Cardiac muscle cell (in vitro differentiated cells and primary cell): ENCODE measurements at regions not wholly inside any gene's neighbourhood (a gene's known extent, or its start where the extent isn't known, plus 50 kb on each side); places are given as distances from the start of the nearest gene placed in this dataset.

Experiments
- DNase-seq, 2 donors: peaks; one replicate each; pipeline versions ENCODE4 v3.0.0 to v3.0.0-alpha.2; 2010 to 2017; ENCODE audit warnings: low read depth in 1 of 2, low spot score in 1 of 2
- H3K27ac ChIP-seq: fragments of 200-600 bp; sonication (generic); 2 replicates; pipeline ENCODE4 v1.5.1; 2016
- H3K27me3 ChIP-seq: fragments of 200-600 bp; sonication (generic); 2 replicates; pipeline ENCODE4 v1.6.0; 2016; ENCODE audit warnings: control low read depth
- H3K36me3 ChIP-seq: fragments of 200-600 bp; sonication (generic); 2 replicates; pipeline ENCODE4 v1.5.1; 2016; ENCODE audit warnings: control low read depth
- H3K4me1 ChIP-seq: fragments of 200-600 bp; sonication (generic); 2 replicates; pipeline ENCODE4 v1.8.1; 2017; ENCODE audit warnings: low read depth, mild to moderate bottlenecking, mixed run types
- H3K4me3 ChIP-seq: fragments of 200-600 bp; sonication (generic); 2 replicates; pipeline ENCODE4 v1.5.1; 2016; ENCODE audit warnings: mild to moderate bottlenecking
- H3K9me3 ChIP-seq: fragments of 200-600 bp; sonication (generic); 2 replicates; pipeline ENCODE4 v1.5.1; 2017; ENCODE audit warnings: low read depth, mild to moderate bottlenecking, control low read depth
- TF ChIP-seq, protein P1 (sequence below): IDR thresholded peaks from 2 replicates; pipeline ENCODE4 v1.5.1; 2012; ENCODE audit warnings: low read depth, mild to moderate bottlenecking, low read length

DNA sequence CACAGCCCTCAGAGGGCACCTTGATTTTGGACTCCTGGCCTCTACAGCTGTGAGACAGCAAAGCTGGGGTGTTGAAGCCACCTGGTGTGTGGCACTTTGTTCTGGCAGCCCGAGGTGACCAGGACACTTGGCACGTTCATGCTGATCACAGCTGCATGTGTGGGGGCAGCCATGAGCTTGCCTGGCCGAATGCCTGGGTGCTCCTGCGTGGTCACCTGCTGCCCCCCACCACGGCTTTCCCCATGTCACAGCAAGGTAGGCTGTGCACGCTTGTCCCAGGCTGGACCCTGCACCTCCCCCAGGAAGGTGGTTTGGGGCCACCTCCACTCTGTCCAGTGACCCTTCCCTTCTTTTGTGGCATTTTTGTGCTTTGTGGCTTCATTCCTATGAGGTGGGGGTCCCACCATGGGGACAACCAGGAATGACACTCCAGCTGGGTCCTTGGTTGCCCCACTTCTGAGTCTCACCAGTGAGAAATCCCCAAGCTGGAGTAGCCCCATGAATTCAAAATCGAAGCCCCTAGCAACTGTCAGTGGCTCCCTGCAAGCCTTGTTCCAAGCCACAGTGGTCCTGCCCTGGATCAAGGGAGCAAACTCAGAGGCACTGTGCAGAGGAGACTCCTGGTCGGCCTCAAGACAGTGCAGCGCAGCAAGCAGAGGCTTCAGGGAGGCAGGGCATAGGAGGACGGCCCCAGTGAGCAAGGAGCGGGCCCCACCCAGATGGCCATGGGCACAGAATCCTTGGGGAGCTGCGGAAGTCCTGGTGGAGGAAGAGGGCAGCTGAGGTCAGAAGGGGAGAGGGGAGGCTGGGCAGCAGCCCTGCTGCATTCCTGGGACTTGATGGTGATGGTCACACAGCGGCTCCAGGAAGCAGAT, 121.4 kb upstream of the HS6ST1 start:
- Histone ChIP-seq H3K9me3 (no peaks in the 10 kb centered on the region), H3K27ac (no peak overlapping the region), H3K36me3 (no peaks in the 10 kb centered on the region), H3K4me1 (peaks cover 9% of the 10 kb centered on the region), H3K27me3 (no peaks in the 10 kb centered on the region), H3K4me3 (no peak overlapping the region)
- no peak for DNase-seq
- TF ChIP-seq, protein P1, sequence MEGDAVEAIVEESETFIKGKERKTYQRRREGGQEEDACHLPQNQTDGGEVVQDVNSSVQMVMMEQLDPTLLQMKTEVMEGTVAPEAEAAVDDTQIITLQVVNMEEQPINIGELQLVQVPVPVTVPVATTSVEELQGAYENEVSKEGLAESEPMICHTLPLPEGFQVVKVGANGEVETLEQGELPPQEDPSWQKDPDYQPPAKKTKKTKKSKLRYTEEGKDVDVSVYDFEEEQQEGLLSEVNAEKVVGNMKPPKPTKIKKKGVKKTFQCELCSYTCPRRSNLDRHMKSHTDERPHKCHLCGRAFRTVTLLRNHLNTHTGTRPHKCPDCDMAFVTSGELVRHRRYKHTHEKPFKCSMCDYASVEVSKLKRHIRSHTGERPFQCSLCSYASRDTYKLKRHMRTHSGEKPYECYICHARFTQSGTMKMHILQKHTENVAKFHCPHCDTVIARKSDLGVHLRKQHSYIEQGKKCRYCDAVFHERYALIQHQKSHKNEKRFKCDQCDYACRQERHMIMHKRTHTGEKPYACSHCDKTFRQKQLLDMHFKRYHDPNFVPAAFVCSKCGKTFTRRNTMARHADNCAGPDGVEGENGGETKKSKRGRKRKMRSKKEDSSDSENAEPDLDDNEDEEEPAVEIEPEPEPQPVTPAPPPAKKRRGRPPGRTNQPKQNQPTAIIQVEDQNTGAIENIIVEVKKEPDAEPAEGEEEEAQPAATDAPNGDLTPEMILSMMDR = no peak

DNA sequence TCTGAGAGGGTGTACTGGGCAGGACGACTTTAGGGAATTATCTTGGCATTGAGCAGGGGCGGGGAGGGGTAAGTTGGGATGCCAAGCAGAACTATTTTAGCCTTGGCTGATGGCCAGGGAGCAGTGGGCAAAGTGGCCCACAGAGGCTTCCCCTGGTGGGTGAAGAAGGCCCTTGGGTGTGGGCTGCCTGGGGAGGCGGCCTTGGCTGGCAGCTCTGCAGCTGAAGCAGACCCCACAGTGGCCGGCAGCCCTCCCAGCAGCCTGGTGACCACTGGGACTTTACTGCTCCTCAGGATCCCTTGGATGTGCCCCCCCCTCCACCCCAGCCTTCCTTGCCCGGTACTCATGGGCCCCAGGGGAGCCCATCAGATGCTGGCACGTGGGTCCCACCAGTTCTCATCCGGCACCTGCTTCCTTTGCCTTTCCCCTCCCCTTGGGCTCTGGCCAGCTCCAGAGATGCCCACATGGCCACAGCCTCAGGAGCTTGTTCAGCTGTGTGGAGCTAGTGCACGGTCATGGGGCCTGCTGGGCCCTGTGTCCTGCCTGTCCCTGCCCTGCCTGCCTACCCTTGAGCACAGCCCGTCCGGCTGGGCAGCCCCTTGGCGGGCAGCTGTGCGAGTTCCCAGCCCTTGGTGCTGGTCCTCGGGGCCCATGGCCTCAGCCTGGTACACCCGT, 122.1 kb upstream of the HS6ST1 start:
- peaks cover 9% of the 10 kb centered on the region for H3K4me1 ChIP-seq
- H3K27ac ChIP-seq = no peak overlapping the region
- no peaks in the 10 kb centered on the region for H3K27me3 ChIP-seq
- TF ChIP-seq, protein P1 = no peak
- no peak overlapping the region for H3K4me3 ChIP-seq
- H3K36me3 ChIP-seq = no peaks in the 10 kb centered on the region
- DNase-seq = no peak
- H3K9me3 ChIP-seq = no peaks in the 10 kb centered on the region

DNA sequence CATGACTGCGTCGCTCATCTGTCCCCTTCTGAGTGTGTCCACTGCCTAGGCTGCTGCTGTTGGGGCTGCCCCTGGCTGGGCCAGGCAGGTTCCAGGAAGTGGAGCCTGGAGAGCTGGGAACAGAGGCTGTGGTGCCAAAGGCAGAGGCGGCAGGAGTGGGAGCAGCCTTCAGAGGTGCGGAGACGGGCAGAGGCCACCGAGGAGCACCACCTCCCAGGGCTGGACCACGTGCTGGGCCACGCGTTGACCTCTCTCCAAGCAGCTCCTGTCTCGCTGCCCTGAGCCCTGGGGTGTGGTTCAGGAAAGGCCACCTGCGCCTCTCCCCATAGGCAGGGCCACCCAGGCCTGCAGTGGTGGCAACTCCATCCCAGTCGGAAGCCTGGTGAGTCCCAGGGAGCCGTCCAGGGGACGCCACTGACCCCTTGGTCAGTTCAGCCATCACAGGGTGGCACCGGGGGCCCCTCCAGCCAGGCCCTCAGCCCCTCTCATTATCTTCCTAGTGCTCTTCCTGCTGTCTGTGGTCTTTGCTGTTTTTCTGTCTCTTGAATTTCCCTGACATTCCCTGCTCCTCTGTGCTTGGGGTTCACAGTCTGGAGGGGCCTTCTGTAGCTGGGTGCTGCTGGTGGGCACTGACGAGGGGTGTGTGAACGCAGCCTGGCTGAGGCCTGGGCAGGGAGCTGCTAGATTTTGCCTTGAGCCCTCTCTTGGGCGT, 122.8 kb upstream of the HS6ST1 start:
- H3K36me3 ChIP-seq = no peaks in the 10 kb centered on the region
- H3K27ac ChIP-seq = no peak overlapping the region
- no peaks in the 10 kb centered on the region for H3K9me3 ChIP-seq
- no peaks in the 10 kb centered on the region for H3K27me3 ChIP-seq
- no peak overlapping the region for H3K4me3 ChIP-seq
- TF ChIP-seq, protein P1 = no peak
- H3K4me1 ChIP-seq = peaks cover 9% of the 10 kb centered on the region
- no peak for DNase-seq

DNA sequence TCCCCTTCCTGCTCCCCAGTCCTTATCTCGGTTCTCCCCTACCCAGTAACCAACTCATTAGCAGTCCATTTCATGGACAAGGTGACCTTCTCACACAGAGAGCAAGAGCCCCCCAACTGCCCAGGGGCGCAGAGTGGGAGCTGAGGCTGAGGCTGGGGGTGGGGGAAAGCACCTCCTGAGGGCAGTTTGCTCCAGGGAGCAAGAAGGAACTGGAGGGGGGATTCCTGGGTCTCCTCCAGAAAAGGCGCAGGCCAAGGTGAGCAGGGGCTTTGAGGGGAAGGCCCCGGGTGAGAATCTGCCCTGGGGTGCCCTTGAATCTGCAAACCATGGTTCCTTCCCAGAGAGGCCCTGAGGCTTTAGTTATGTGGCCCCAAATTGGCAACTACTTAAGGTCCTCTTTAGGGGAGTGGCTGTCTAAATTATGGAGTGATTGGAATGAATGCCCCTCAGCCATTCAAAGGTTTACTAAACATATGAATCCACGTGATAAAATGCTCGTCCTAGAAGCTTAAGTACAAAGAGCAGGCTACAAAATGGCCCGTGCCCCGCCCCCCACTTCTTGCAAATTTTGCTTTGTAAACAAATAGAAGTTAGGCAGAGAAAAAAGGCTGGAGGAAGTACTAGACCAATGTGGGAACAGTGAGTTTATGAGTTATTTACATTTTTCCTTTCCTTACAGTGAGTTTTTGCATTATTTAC, 123.5 kb upstream of the HS6ST1 start:
- H3K36me3 ChIP-seq = no peaks in the 10 kb centered on the region
- H3K4me3 ChIP-seq = no peak overlapping the region
- TF ChIP-seq, protein P1 = no peak
- H3K27me3 ChIP-seq = no peaks in the 10 kb centered on the region
- DNase-seq = no peak
- H3K4me1 ChIP-seq = peaks cover 9% of the 10 kb centered on the region
- H3K27ac ChIP-seq = no peak overlapping the region
- no peaks in the 10 kb centered on the region for H3K9me3 ChIP-seq

DNA sequence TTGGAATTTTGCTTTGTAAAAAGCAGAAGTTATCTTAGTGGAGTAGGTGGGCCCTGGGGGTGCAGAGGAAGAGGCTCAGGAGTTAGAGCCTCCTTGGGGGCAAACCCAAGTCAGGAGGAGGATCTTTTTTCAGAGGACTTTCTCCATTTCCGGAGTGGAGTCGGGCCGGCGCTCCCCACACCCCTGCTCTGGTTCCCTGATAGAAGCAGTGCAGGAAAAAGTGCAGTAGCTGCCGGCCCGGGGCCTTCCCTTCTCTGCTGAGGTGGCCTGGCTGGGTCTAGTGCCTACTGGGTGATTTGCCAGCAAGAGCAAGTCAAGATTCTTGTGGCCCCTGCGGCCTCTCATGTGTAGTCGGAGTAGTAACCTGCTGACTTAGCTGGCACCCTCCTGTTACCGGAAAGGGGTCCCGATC, 124.2 kb upstream of the HS6ST1 start:
- TF ChIP-seq, protein P1 = no peak
- peaks cover 9% of the 10 kb centered on the region for H3K4me1 ChIP-seq
- DNase-seq = peak; percentile 23 to 48
- no peak overlapping the region for H3K27ac ChIP-seq
- no peak overlapping the region for H3K4me3 ChIP-seq
- H3K9me3 ChIP-seq = no peaks in the 10 kb centered on the region
- H3K27me3 ChIP-seq = no peaks in the 10 kb centered on the region
- H3K36me3 ChIP-seq = no peaks in the 10 kb centered on the region
